ENCODE measurements at regions not wholly inside any gene's neighbourhood (a gene's known extent, or its start where the extent isn't known, plus 50 kb on each side); places are given as distances from the start of the nearest gene placed in this dataset.

DNA sequence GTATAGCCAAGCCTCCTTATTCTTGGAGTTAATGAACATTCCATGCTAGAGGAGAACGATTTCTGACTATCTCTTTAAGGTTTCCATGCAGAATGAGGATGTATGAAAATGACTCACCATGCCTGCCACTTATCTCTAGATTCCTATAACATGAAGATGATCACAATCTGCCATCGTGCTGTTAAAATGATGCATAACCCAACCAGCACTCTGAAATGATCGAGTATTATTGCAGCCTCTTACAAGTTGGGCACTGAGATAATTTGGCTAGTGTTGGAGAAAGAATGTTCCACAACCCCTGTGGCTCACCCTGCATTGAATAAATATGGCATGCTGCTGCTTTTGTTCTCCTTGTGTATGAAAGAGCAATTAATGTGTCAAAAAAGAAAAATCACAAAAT, 1143.6 kb upstream of the WWC1 start:
- DNase-seq (ENCODE audit: low read depth), result no peak
- TF ChIP-seq, protein P1, sequence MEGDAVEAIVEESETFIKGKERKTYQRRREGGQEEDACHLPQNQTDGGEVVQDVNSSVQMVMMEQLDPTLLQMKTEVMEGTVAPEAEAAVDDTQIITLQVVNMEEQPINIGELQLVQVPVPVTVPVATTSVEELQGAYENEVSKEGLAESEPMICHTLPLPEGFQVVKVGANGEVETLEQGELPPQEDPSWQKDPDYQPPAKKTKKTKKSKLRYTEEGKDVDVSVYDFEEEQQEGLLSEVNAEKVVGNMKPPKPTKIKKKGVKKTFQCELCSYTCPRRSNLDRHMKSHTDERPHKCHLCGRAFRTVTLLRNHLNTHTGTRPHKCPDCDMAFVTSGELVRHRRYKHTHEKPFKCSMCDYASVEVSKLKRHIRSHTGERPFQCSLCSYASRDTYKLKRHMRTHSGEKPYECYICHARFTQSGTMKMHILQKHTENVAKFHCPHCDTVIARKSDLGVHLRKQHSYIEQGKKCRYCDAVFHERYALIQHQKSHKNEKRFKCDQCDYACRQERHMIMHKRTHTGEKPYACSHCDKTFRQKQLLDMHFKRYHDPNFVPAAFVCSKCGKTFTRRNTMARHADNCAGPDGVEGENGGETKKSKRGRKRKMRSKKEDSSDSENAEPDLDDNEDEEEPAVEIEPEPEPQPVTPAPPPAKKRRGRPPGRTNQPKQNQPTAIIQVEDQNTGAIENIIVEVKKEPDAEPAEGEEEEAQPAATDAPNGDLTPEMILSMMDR (IDR thresholded peaks at IDR 0.05; ENCODE audit: insufficient read depth, low read length), result no peak
- no peak overlapping the region for H3K4me3 ChIP-seq (ENCODE audit: low read depth, low read length)

- no peak for DNase-seq (ENCODE audit: low read depth)
- TF ChIP-seq, protein P1 (IDR thresholded peaks at IDR 0.05; ENCODE audit: insufficient read depth, low read length), result no peak
- H3K4me3 ChIP-seq (ENCODE audit: low read depth, low read length), result no peak overlapping the region
Observed at GRCh38 chr5:167150661-167151060, 1140.8 kb upstream of the WWC1 start.

DNA sequence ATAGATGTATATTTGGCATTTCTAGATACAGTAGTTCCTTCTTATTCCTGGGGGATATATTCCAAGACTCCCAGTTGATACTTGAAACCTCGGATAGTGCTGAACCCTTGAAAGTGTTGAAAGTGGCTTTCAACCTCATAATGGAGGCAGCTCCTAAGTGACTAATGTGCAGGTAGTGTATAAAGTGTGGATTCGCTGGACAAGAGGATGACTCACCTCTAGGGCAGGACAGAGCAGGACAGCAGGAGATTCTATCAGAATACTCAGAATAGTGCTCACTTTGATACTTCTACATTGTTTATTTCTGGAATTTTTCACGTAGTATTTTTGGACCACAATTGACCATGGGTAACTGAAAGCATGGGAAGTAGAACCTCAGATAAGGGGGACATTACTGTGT, 1138.9 kb upstream of the WWC1 start:
- TF ChIP-seq, protein P1 (IDR thresholded peaks at IDR 0.05; ENCODE audit: insufficient read depth, low read length), result no peak
- DNase-seq (ENCODE audit: low read depth), result no peak
- H3K4me3 ChIP-seq (ENCODE audit: low read depth, low read length), result no peak overlapping the region

DNA sequence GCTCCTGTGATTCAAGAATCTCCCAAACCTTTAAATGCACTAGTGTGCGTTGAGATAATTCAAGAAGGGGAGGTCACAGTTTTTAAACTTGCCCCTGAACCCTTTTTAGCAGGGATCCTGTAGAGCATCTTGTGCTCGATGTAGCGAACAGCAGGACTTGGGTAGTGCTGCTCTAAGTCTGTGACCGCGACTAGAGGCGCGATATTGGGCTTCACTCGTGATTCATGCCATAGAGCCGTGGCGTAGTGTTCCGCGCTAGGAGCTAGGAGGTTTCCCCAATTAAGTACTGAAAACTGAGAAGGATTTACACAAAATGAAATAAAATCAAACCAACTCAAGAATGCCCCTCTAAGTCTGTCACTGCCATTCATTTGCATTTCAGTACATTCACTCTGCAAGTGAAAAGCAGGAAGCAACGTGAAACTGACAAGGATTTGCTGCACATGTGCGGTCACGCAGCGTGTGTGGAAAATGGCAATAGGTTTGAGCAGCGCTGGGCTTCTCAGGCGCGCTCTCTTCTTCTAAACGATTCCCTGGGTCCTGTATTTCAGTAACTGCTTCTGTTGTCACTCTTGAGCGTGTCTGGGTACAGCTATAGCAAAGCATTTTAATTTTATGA, 1135.9 kb upstream of the WWC1 start:
- DNase-seq (ENCODE audit: low read depth), result no peak
- TF ChIP-seq, protein P1 (IDR thresholded peaks at IDR 0.05; ENCODE audit: insufficient read depth, low read length), result no peak
- no peak overlapping the region for H3K4me3 ChIP-seq (ENCODE audit: low read depth, low read length)

DNA sequence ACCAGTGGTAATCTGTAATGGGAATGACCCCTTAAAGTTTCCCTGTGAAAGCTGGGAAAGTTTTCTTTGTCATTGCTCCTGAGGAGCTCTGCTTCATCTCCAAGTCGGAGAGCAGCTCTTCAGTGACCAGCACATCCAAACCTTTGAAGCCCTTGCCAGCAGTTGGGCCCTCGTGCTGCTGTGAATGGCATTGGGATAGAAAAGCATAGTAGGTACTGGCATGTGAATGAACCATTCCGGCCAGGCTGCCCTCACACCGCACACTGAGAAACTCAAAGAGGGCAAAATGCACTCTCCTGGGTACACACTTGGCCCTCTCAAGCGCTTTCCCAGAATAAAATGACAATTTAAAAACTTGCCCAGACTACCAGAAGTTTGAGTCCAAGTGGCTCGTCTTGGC, 1135.0 kb upstream of the WWC1 start:
- TF ChIP-seq, protein P1 (IDR thresholded peaks at IDR 0.05; ENCODE audit: insufficient read depth, low read length), result no peak
- no peak overlapping the region for H3K4me3 ChIP-seq (ENCODE audit: low read depth, low read length)
- DNase-seq (ENCODE audit: low read depth), result no peak

GRCh38 chr5:167158588-167158987, 1132.9 kb upstream of the WWC1 start:
- H3K4me3 ChIP-seq (ENCODE audit: low read depth, low read length), result no peak overlapping the region
- TF ChIP-seq, protein P1 (IDR thresholded peaks at IDR 0.05; ENCODE audit: insufficient read depth, low read length), result no peak
- no peak for DNase-seq (ENCODE audit: low read depth)

DNA sequence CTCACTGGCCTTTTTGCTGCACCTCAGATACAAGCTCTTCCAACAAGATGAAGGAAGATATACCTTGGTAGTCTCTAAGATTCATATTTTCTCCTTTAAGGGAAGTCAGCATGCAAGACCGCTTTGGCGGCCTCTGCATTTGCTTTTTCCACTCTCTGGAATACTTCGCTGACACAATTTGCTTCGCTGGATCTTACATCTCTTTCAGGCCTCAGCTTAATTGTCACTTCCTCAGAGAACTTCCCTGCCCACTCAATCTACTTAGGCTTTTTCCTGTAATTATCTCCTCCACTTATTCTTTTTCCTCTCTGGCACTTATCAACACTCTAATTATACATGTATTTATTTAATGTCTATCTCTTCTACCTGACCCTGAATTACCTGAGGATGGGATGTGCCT, 1131.1 kb upstream of the WWC1 start:
- H3K4me3 ChIP-seq (ENCODE audit: low read depth, low read length), result no peak overlapping the region
- no peak for DNase-seq (ENCODE audit: low read depth)
- TF ChIP-seq, protein P1 (IDR thresholded peaks at IDR 0.05; ENCODE audit: insufficient read depth, low read length), result no peak
